ENCODE measurements at regions not wholly inside any gene's neighbourhood (a gene's known extent, or its start where the extent isn't known, plus 50 kb on each side); places are given as distances from the start of the nearest gene placed in this dataset.

GRCh38 chr6:21321076-21321475 is 272.5 kb upstream of the SOX4 start:
- TF ChIP-seq, protein P1, sequence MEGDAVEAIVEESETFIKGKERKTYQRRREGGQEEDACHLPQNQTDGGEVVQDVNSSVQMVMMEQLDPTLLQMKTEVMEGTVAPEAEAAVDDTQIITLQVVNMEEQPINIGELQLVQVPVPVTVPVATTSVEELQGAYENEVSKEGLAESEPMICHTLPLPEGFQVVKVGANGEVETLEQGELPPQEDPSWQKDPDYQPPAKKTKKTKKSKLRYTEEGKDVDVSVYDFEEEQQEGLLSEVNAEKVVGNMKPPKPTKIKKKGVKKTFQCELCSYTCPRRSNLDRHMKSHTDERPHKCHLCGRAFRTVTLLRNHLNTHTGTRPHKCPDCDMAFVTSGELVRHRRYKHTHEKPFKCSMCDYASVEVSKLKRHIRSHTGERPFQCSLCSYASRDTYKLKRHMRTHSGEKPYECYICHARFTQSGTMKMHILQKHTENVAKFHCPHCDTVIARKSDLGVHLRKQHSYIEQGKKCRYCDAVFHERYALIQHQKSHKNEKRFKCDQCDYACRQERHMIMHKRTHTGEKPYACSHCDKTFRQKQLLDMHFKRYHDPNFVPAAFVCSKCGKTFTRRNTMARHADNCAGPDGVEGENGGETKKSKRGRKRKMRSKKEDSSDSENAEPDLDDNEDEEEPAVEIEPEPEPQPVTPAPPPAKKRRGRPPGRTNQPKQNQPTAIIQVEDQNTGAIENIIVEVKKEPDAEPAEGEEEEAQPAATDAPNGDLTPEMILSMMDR (IDR thresholded peaks at IDR 0.05; ENCODE audit: control insufficient read depth, insufficient read depth, low read depth, low read length, missing control alignments), result no peak
- H3K4me3 ChIP-seq (ENCODE audit: control insufficient read depth, low read depth, low read length), result no peak overlapping the region
- DNase-seq (ENCODE audit: low read depth), result no peak

DNA sequence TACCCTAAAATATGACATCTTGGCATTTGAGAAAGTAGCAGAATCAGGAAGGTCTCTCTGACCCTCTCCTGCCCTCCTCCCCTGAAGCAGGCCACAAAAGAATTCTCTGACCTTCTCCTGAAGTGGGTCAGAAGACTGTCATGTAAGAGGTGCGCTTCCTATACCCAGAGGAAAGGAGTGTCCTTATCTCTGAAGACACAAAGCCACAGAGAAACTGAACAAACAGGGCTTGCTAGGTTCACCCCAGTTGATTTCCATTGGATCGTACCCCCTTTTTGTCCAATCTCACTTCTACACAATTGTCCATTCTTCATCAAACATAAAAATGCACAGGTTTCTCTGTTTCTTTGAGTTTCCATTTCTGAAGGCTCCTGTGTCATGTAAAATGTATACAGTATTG is 272.0 kb upstream of the SOX4 start:
- no peak for DNase-seq (ENCODE audit: low read depth)
- TF ChIP-seq, protein P1 (IDR thresholded peaks at IDR 0.05; ENCODE audit: control insufficient read depth, insufficient read depth, low read depth, low read length, missing control alignments), result no peak

DNA sequence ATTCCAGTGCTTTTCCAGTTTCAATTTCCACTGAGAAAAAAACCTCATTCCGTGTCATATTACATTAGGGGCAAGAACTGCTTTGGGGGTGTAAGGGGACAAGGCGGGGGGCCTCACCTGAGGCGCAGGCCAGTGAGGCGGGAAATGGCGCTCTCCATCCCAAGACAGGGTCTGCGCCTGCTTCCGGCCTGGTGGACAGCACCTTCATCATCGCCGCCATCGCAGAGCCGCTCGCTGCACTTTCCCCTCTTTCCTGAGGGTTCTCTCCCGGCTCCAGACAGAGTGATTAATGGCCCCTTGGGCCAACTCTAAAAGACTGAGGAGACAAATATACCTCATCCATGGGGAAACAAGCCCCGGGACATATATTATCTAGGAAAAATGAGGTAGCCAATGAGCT is 270.0 kb upstream of the SOX4 start:
- no peak for DNase-seq (ENCODE audit: low read depth)
- TF ChIP-seq, protein P1 (IDR thresholded peaks at IDR 0.05; ENCODE audit: control insufficient read depth, insufficient read depth, low read depth, low read length, missing control alignments), result no peak
- no peak overlapping the region for H3K4me3 ChIP-seq (ENCODE audit: control insufficient read depth, low read depth, low read length)

More for the DNA sequence above, 272.0 kb upstream of the SOX4 start:
- H3K4me3 ChIP-seq (ENCODE audit: control insufficient read depth, low read depth, low read length), result no peak overlapping the region

DNA sequence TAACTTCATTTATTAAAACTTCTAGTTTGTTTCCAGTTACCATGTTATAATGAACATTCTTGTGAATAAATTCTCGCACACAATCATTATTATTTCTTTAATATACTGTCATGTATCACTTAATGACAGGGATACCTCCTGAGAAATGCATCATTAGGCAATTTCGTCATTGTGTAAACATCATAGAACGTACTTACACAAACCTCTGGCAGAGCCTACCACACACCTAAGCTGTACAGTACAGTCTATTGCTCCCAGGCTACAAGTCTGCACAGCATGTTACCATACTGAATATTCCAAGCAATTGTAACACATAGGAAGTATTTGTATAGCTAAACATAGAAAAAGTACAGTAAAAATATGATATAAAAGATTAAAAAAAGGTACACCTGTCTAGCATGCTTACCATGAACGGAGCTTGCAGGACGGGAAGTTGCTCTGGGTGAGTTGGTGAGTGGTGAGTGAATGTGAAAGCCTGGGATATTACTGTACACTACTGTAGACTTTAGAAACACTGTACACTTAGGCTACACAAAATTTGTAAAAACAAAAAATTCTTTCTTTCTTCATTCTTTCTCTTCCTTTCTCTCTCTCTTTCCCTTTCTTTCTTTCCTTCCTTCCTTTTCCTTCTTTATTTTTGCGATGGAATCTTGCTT is 268.2 kb upstream of the SOX4 start:
- TF ChIP-seq, protein P1 (IDR thresholded peaks at IDR 0.05; ENCODE audit: control insufficient read depth, insufficient read depth, low read depth, low read length, missing control alignments), result no peak
- H3K4me3 ChIP-seq (ENCODE audit: control insufficient read depth, low read depth, low read length), result no peak overlapping the region
- no peak for DNase-seq (ENCODE audit: low read depth)

DNA sequence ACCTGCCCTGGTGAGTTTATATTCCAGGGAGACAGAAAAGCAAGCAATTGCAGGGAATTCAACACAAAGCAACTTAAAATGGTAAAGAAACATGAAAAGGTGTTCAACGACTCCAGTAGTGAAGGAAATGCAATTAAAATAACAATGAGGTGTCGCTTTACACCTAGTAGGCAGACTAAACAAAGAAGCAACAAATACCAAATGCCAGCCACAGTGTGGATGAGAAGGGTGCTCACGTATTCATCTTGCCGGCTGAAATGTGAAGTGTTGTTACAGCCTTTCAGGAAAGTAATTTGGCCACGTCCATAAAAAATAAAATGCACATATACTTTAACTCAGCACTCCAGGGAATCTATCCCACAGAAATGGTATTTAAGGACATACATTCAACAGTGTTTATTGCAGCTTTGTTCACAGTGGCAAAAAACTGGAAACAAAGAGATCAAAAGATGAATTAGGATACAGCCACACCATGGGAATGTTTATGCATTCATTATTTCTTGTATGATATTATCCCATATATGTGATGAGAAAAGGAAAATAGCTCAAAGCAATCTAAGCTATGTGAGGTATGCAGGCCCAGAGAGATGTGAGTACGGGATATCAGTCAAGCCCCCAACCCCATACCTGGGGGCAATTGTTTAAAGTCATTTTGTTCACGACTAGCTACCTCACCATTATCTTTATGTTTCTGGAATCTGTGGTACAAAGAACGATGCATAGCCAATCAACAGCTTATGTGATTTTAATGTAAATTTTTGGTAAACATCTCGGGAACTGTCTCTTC is 266.0 kb upstream of the SOX4 start:
- DNase-seq (ENCODE audit: low read depth), result no peak
- H3K4me3 ChIP-seq (ENCODE audit: control insufficient read depth, low read depth, low read length), result no peak overlapping the region
- TF ChIP-seq, protein P1 (IDR thresholded peaks at IDR 0.05; ENCODE audit: control insufficient read depth, insufficient read depth, low read depth, low read length, missing control alignments), result no peak

- no peak overlapping the region for H3K4me3 ChIP-seq (ENCODE audit: control insufficient read depth, low read depth, low read length)
- DNase-seq (ENCODE audit: low read depth), result no peak
- TF ChIP-seq, protein P1 (IDR thresholded peaks at IDR 0.05; ENCODE audit: control insufficient read depth, insufficient read depth, low read depth, low read length, missing control alignments), result no peak
These were observed 262.3 kb upstream of the SOX4 start for GRCh38 chr6:21331235-21331634.
